GM19395 (cell line): ENCODE measurements at regions not wholly inside any gene's neighbourhood (a gene's known extent, or its start where the extent isn't known, plus 50 kb on each side); places are given as distances from the start of the nearest gene placed in this dataset.

ENCODE experiments used
- ATAC-seq: cut with Tn5 transposase; IDR thresholded peaks from one replicate; pipeline ENCODE4 v1.9.1; 2021; ENCODE audit warnings: mild to moderate bottlenecking, moderate library complexity; ENCODE audit not compliant: unreplicated experiment

DNA sequence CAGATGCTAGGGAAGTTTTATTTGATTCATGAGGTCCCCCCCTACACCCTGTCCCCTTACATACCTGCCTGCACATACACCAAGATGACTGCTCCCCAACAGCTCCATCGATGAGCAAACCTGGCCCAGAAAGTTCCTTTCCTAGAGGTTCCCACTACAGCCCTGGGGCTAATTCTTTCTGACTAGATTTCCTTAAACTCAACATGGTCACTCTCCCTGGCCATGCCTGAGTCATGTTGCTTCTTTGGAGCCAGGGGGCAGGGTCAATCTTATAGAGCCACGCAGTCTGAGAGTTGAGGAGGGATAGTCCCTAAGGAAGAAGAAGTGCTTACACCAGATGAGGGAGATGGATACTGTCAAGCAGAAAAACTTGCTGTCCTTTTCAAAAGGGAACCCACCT is 67.7 kb upstream of the GLI2 start:
- no peak for ATAC-seq

GRCh38 chr2:120669121-120669952 is 66.3 kb upstream of the GLI2 start:
- no peak for ATAC-seq

DNA sequence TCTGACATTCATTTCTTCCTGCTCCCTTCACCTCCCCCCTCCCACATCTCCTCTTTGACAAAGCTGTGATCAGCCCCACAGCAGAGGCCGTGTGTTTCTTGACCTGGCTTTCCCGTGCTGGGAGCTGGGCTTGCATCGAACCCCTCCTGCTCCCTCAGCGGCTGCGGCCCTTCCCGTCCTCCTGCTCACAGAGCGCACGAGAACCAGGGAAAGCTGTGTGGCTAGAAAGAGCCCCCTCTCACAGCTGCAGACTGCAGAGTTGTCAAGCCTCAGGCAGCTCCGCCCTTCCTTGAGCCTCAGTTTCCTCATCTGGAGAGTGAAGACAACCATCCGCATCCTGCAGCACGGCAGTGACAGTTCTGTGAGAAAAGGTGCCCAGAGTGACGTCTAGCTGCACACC is 65.7 kb upstream of the GLI2 start:
- no peak for ATAC-seq

GRCh38 chr2:120670371-120670770 is 65.3 kb upstream of the GLI2 start:
- ATAC-seq = no peak

DNA sequence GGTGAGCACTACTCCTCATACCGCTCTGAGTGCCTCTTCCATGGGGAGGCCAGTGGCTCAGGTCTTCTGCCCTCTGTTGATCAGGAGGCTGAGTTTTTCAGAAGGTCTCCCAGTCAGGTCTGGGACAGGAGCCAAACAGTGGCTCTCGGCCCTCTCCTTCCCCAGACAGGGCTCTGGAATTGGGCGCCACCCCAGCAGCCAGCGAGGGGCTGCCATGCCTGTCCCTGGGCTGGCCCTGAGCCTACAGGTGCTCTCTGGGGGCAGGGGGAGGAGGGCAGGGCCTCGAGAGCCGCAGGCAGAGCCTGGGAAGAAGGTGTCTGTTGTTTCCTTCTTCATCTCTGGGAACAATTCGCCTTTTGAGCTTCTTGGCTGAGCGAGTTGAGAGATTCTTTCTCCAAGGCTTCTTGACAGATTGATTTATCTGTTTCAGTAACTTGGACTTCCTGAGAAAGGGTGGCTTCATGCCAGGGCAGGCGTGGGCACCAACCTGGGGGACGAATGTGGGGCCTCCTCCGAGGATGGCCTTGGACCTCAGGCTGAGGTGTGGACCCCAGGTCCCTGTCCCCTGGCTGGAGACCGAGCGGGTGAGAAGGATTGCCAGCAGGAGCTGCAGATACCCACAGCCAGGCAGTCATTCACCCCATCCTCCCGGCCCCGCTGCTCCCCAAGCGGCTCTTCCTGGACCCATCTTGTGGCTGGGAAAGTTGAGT is 64.7 kb upstream of the GLI2 start:
- no peak for ATAC-seq

DNA sequence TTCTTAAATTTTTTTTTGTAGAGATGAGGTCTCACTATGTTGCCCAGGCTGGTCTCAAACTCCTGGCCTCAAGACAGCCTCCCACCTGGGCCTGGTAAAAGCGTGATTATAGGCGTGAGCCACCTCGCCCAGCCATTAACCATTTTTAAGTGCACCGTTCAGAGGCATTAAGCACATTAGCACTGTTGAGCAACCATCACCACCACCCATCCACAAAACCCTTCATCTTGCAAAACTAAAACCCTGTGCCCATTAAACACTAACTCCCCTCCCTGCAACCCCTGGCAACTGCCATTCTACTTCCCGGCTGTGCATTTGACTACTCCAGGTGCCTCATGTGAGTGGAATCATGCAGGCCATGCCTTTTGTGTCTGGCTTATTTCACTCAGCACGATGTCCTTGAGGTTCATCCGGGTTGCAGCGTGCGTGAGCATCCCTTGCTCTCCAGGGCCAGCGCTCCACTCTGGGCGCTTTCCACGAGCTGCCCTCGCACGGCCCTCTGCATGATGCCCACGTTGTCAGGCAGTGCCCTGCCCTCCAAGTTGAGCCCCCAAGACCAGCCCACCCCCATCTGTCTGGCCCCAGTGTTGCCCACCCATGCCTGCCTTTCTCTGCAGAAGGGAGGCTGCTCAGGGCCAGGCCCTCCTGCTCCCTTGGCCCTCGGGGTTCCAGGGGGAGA is 63.0 kb upstream of the GLI2 start:
- ATAC-seq = no peak

- no peak for ATAC-seq
Measured at GRCh38 chr2:120673205-120673550, 62.5 kb upstream of the GLI2 start.

DNA sequence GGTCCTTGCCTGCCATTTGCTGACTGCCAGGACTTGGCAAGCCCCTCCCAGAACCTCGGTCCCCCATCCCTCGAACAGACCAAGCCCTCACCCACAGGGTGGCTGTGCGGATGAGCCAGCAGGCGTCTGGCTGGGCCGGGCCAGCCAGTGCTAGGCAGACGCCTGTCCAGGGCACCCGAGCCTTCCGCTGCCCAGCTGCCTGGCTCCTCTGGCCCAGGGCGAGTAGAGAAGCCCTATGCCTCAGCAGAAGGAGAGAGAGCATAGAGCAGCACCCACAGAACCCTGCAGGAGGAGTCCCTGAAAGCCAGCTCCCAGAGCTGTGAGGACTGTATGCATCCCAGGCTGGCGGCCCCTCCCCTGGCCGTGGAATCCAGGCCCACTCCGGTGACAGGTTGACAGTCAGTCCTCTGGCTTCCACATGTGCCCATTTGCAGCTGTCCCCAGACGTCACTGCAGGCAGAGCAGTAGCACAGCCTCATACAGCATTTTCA is 62.1 kb upstream of the GLI2 start:
- ATAC-seq = no peak

DNA sequence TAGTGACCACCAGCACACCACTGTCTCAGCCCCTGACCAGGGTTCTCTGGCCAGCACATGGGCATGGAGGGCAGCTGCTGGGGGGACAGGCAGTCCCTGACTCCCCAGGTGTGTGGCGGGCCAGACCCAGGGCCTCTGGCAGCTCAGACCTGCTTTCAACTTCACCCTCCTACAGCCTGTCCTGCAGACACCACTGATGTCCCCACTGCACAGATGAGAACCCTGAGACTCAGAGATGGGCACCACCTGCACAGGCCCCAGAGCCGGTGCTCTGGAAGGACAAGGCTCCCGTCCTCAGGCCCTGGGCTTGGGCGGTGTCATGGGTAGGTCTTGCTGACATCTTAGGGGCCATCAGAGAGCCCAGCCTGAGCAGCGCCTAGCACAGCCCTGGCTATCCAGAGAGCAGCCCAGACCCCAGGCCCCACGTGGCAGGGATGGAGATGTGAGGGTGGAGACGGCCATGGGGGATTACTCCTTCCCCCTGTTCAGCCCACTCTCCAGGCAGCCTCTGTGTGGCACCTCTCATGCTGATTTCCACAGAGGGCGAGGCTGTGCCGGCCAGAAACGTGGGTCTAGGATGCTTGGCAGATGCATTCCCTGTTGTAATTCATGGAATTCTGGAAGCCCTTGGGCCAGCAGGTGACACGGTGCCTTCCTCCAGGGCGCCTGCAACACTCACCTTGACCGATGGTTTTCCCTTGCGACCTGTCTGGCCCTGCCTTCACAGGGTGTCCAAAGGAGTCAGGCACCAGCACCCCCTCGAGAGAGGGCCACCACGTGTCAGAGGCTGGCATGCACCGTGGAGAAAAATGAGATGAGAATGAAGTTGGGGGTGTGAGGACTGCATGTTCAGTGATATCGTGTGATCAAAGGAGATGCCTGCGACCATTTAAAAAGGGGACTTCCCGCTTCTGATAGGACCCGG is 61.2 kb upstream of the GLI2 start:
- ATAC-seq = no peak

- ATAC-seq = no peak
Measured at GRCh38 chr2:120675460-120676130, 60.1 kb upstream of the GLI2 start.

- no peak for ATAC-seq
Measured at GRCh38 chr2:120677221-120677620, 58.4 kb upstream of the GLI2 start.

GRCh38 chr2:120677696-120678247 is 57.9 kb upstream of the GLI2 start:
- no peak for ATAC-seq

DNA sequence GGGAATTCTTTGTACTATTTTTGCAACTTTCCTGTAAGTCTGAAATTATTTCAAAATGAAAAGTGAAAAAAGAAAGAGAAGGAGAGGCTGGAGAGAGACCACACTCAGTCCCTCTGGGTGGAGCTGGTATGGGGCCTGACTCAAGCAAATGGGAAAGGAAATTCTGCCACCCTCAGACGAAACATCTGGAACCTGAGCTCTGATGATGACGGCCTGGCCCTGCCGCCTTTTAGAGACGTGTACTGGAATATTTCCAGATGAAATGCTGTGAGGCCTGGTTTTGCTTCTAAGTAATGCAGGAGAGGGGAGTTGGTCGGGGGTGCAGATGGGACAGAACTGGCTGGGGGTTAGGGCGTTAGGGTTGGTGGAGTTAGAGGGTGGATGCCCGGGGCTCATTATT is 57.4 kb upstream of the GLI2 start:
- ATAC-seq = no peak

DNA sequence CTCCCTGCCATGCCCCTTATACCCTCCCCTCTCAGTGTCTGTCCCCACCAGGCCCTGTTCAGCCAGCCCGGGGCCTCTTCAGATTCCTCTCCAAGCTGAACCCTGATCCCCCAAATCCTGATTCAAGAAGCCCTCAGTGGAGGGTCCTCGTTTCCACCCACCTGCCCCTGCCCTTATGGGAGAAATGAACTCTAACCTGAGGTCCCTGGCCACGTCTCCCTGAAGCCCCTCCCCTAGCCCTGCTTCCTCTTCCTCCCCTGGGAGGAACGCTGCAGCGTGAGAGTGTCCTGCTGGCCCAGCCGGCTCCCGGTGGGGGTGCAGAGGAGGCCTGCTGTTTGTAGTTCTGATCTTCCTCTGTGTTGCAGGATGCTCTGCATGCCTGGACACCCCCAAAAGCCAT is 56.7 kb upstream of the GLI2 start:
- no peak for ATAC-seq

GRCh38 chr2:120679526-120679925 is 56.1 kb upstream of the GLI2 start:
- ATAC-seq = peak; percentile 13

DNA sequence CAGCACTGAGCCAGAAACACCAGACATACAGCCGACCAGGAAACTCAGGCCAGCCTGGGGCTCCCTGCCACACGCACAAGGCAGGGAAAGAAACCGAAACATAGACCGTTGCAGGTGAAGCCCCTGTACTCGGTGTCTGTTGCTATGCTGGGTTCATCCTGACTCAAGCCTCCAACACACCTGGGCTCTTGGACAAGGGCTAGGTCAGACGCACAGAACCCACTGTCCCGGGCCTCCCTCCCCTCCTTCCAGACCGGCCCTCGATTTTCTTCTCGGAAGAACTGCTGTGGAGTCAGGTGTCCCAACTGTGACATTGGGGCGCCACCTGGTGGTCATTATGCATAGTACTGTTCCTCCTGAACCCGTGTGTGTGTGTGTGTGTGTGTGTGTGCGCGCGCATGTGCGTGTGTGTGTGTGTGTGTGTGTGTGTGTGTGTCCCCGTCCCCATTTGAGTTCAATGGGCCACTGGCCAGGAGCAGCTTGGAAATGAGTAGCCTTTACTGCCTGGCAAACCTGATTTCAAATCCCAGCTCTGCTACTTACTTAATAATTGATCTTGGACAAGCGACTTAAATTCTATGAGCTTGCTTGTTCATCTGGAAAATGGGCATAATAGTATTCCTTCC is 55.4 kb upstream of the GLI2 start:
- peak; percentile 79 for ATAC-seq

DNA sequence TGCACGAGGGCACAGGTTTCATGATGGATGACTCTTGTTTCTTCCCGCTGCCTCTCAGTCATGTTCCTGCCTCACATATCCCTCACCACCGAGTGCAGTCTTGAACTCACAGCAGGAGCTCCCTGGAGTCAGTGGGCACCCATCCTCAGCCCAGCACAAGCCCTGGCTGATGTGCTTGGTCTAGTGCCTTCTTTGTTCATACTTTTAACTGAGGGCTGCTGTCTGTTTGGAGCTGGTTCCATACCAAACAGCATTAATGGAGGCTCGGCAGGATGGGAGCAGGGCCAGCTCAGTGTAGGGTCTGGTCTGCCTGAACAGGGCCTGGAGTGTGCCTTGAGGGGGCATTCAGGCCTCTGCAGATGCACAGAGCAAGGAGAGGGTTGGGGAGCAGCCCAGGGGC is 54.5 kb upstream of the GLI2 start:
- ATAC-seq = no peak

- ATAC-seq = no peak
Measured at GRCh38 chr2:120681696-120682288, 53.9 kb upstream of the GLI2 start.

GRCh38 chr2:120682654-120683053 is 53.0 kb upstream of the GLI2 start:
- ATAC-seq = no peak
